Adrenal gland (tissue), 5 donors: ENCODE measurements at regions not wholly inside any gene's neighbourhood (a gene's known extent, or its start where the extent isn't known, plus 50 kb on each side); places are given as distances from the start of the nearest gene placed in this dataset.

Source experiments
- CTCF ChIP-seq, 6 experiments: fragments of 450-650 bp in 4 of 6; fragments of 200-600 bp in 2 of 6; sonication (generic) in 1 of 6; IDR thresholded peaks; 1 replicate in 5 of 6; 2 replicates in 1 of 6; pipeline versions ENCODE4 v1.5.1 to v1.8.0; 2016 to 2021; ENCODE audit warnings: antibody characterized with exemption in 6 of 6, mild to moderate bottlenecking in 2 of 6, moderate library complexity in 1 of 6
- POLR2A ChIP-seq, 2 donors: fragments of 450-650 bp; IDR thresholded peaks; one replicate each; pipeline ENCODE4 v1.6.1; 2017; ENCODE audit warnings: antibody characterized with exemption in 2 of 2, mild to moderate bottlenecking in 2 of 2, moderate library complexity in 1 of 2
- donor health status: DM: no; HTN: no; CAD: no.

- no peak for TF ChIP-seq CTCF (IDR thresholded peaks at IDR 0.05)
- no peak for TF ChIP-seq POLR2A (IDR thresholded peaks at IDR 0.05)
Observed at GRCh38 chr7:70849580-70850235, 282.2 kb upstream of the GALNT17 start.
